Mesenchymal stem cell (in vitro differentiated cells and primary cell): ENCODE measurements at regions not wholly inside any gene's neighbourhood (a gene's known extent, or its start where the extent isn't known, plus 50 kb on each side); places are given as distances from the start of the nearest gene placed in this dataset.
"Not testable (repeated sequence)": the region's sequence is repeated elsewhere in the genome, so short reads cannot be mapped to it uniquely, and the experiment has no call there.

ENCODE experiments used
- DNase-seq: peaks from one replicate; pipeline ENCODE4 v3.0.0-alpha.2; 2013
- H2AFZ ChIP-seq: one replicate; pipeline ENCODE4 v1.6.1; 2013; ENCODE audit warnings: low read depth, mild to moderate bottlenecking, control low read depth, inconsistent platforms, low read length, moderate library complexity
- H2AK5ac ChIP-seq: 2 replicates; pipeline ENCODE4 v1.6.1; 2013; ENCODE audit warnings: low read length, moderate library complexity, mild to moderate bottlenecking, inconsistent platforms; ENCODE audit not compliant: severe bottlenecking
- H2BK120ac ChIP-seq: one replicate; pipeline ENCODE4 v1.6.1; 2013; ENCODE audit warnings: low read depth, mild to moderate bottlenecking, inconsistent platforms, low read length, moderate library complexity
- H2BK12ac ChIP-seq, 2 experiments: one replicate each; pipeline ENCODE4 v1.6.1; 2013; ENCODE audit warnings: inconsistent platforms in 2 of 2, low read length in 2 of 2, mild to moderate bottlenecking in 2 of 2, moderate library complexity in 2 of 2, control low read depth in 1 of 2
- H2BK15ac ChIP-seq: one replicate; pipeline ENCODE4 v1.6.1; 2013; ENCODE audit warnings: mild to moderate bottlenecking, low read depth, inconsistent platforms; ENCODE audit not compliant: poor library complexity, severe bottlenecking
- H2BK5ac ChIP-seq: 2 replicates; pipeline ENCODE4 v1.6.1; 2013; ENCODE audit warnings: low read depth, mild to moderate bottlenecking, low read length, control low read depth, inconsistent platforms; ENCODE audit not compliant: poor library complexity, severe bottlenecking
- H3K14ac ChIP-seq, 2 experiments: one replicate each; pipeline ENCODE4 v1.6.1; 2013; ENCODE audit warnings: inconsistent platforms in 2 of 2, low read length in 2 of 2, control low read depth in 1 of 2, mild to moderate bottlenecking in 1 of 2, moderate library complexity in 1 of 2
- H3K18ac ChIP-seq, 2 experiments: one replicate each; pipeline ENCODE4 v1.6.1; 2013; ENCODE audit warnings: inconsistent platforms in 2 of 2, low read length in 2 of 2, control low read depth in 1 of 2, low read depth in 1 of 2, mild to moderate bottlenecking in 1 of 2
- H3K23ac ChIP-seq, 2 experiments: one replicate each; pipeline ENCODE4 v1.6.1; 2013; ENCODE audit warnings: inconsistent platforms in 2 of 2, low read length in 2 of 2, mild to moderate bottlenecking in 2 of 2, moderate library complexity in 2 of 2, control low read depth in 1 of 2
- H3K27ac ChIP-seq: 2 replicates; pipeline ENCODE4 v1.5.1; 2013; ENCODE audit warnings: mild to moderate bottlenecking, moderate library complexity, low read length, control low read depth, inconsistent platforms; ENCODE audit not compliant: poor library complexity, severe bottlenecking
- H3K27me3 ChIP-seq, 2 experiments: 2 replicates each; pipeline versions ENCODE4 v1.6.1 to v1.7.0; 2013; ENCODE audit warnings: low read length in 2 of 2, mild to moderate bottlenecking in 2 of 2, moderate library complexity in 2 of 2, control low read depth in 1 of 2, inconsistent platforms in 1 of 2; ENCODE audit not compliant: control insufficient read depth in 1 of 2, insufficient read depth in 1 of 2
- H3K36me3 ChIP-seq, 2 experiments: 2 replicates each; pipeline versions ENCODE4 v1.6.1 to v1.7.0; 2013; ENCODE audit warnings: low read length in 2 of 2, control low read depth in 1 of 2, inconsistent platforms in 1 of 2, low read depth in 1 of 2, mild to moderate bottlenecking in 1 of 2; ENCODE audit not compliant: insufficient read depth in 2 of 2, control insufficient read depth in 1 of 2
- H3K4ac ChIP-seq, 2 experiments: one replicate each; pipeline ENCODE4 v1.6.1; 2013; ENCODE audit warnings: inconsistent platforms in 2 of 2, low read length in 2 of 2, mild to moderate bottlenecking in 2 of 2, moderate library complexity in 2 of 2, control low read depth in 1 of 2, low read depth in 1 of 2
- H3K4me1 ChIP-seq: 2 replicates; pipeline ENCODE4 v1.6.1; 2013; ENCODE audit warnings: low read depth, low read length, control low read depth; ENCODE audit not compliant: control insufficient read depth, insufficient read depth
- H3K4me2 ChIP-seq: 2 replicates; pipeline ENCODE4 v1.6.1; 2013; ENCODE audit warnings: low read length, mild to moderate bottlenecking, inconsistent platforms; ENCODE audit not compliant: poor library complexity, severe bottlenecking
- H3K4me3 ChIP-seq, 2 experiments: 2 replicates each; pipeline versions ENCODE4 v1.5.1 to v1.7.0; 2013; ENCODE audit warnings: low read length in 2 of 2, mild to moderate bottlenecking in 2 of 2, control low read depth in 1 of 2, low read depth in 1 of 2; ENCODE audit not compliant: insufficient read depth in 1 of 2
- H3K79me1 ChIP-seq: replicated peaks from 2 replicates; pipeline ENCODE4 v1.6.1; 2013; ENCODE audit warnings: mild to moderate bottlenecking, control low read depth, low read length, inconsistent platforms; ENCODE audit not compliant: poor library complexity, severe bottlenecking
- H3K9ac ChIP-seq: 2 replicates; pipeline ENCODE4 v1.7.0; 2013; ENCODE audit warnings: mild to moderate bottlenecking, low read length, moderate library complexity
- H3K9me3 ChIP-seq: 2 replicates; pipeline ENCODE4 v1.7.0; 2013; ENCODE audit warnings: mild to moderate bottlenecking, low read length; ENCODE audit not compliant: control insufficient read depth
- H4K8ac ChIP-seq: one replicate; pipeline ENCODE4 v1.6.1; 2013; ENCODE audit warnings: inconsistent platforms, mild to moderate bottlenecking, low read length, moderate library complexity
- H4K91ac ChIP-seq: one replicate; pipeline ENCODE4 v1.6.1; 2013; ENCODE audit warnings: mild to moderate bottlenecking, low read length, inconsistent platforms
- WGBS: methylation state at CpG from one replicate; pipeline ENCODE4 v1.1.7; 2013; ENCODE audit warnings: mixed read lengths; 5-methylcytosine and 5-hydroxymethylcytosine counted together

DNA sequence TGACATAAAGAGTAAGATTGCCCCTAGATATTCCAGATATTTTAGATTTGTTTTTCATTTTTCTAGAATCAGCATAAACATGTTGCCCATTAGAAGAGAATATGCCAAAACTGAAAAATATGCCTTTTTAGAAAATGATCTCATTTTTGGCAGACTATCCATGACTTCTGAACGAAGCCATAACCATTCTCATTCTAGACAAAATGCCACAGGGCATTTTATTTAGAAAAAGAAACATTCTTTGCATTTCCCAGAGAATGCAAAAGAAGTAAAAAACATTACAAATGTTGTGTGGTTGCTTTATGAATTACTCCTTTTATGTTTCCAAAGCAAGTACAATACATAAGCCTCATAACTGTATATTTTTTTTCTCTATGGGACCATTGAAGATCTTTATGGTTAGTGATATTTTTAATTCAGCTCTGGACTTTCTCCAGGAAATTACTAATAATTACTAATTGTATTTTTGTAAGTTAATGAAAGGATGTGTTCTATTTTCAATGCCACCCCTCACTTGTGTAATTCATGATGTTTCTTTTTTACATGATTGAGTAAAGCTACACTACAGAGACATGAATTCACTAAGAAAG lies 109.6 kb upstream of the SEM1 start:
- Histone ChIP-seq H3K4me3 (no peak overlapping the region), H3K23ac (no peak overlapping the region), H3K4me1 (no peaks in the 10 kb centered on the region), H3K9ac (no peak overlapping the region), H3K14ac (no peak overlapping the region), H3K27ac (no peak overlapping the region), H3K79me1 (no peaks in the 10 kb centered on the region), H2AK5ac (no peak overlapping the region), H2BK5ac (no peak overlapping the region), H3K18ac (no peak overlapping the region), H2BK12ac (no peak overlapping the region), H2BK15ac (no peak overlapping the region), H3K36me3 (no peaks in the 10 kb centered on the region), H4K8ac (no peak overlapping the region), H3K4me2 (no peak overlapping the region), H2BK120ac (no peak overlapping the region), H4K91ac (no peak overlapping the region), H3K4ac (no peak overlapping the region), H3K27me3 (no peaks in the 10 kb centered on the region), H2AFZ (no peak overlapping the region), H3K9me3 (no peaks in the 10 kb centered on the region)
- WGBS: 40% methylated on average over 1 of the region's 1 CpG
- no peak for DNase-seq

DNA sequence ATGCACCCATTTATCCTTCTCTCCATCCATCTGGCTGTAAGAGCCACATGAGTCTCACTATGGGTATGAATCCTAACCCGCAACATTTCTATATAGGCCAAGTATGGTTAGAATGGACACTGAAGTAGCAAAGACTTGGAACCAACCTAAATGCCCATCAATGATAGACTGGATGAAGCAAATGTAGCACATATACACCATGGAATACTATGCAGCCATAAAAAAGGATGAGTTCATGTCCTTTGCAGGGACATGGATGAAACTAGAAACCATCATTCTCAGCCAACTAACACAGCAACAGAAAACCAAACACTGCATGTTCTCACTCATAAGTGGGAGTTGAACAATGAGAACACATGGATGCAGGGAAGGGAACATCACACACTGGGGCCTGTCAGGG lies 111.5 kb upstream of the SEM1 start:
- H3K4ac ChIP-seq, H3K27ac ChIP-seq, H2BK5ac ChIP-seq, H2BK15ac ChIP-seq, H3K9ac ChIP-seq, H3K9me3 ChIP-seq, H4K8ac ChIP-seq, H3K18ac ChIP-seq, H2BK120ac ChIP-seq, H3K14ac ChIP-seq, H3K4me1 ChIP-seq, H2AK5ac ChIP-seq, H2AFZ ChIP-seq, H3K27me3 ChIP-seq, H3K4me3 ChIP-seq, DNase-seq, H2BK12ac ChIP-seq, H3K23ac ChIP-seq, H3K36me3 ChIP-seq, H3K79me1 ChIP-seq, H3K4me2 ChIP-seq, H4K91ac ChIP-seq: not testable (repeated sequence)
- WGBS: 80% methylated on average over 1 of the region's 1 CpG

DNA sequence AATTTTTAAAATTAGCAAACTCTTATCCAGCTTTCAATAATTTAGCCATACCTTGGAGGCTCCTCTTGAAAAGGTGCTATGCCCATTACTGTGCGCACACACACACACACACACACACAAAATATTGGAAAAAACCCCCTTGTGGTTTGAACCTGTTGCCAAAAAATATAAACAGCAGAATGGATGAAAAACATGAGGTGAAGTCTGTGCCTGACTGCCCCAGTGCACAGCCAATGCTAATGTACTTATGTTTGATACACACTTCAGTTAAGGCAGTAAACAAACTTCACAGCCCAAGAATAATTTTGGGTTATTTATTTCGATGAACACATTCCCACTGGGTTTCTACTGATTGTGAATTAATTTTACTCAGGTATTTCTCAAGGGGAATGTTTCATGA lies 113.2 kb upstream of the SEM1 start:
- Histone ChIP-seq H2AFZ (no peak overlapping the region), H2BK5ac (no peak overlapping the region), H3K9ac (no peak overlapping the region), H3K4me2 (no peak overlapping the region), H3K4me1 (no peaks in the 10 kb centered on the region), H2BK15ac (no peak overlapping the region), H3K23ac (no peak overlapping the region), H3K27ac (no peak overlapping the region), H2BK120ac (no peak overlapping the region), H4K8ac (no peak overlapping the region), H3K9me3 (no peaks in the 10 kb centered on the region), H2AK5ac (no peak overlapping the region), H3K14ac (no peak overlapping the region), H3K4me3 (no peak overlapping the region), H3K4ac (no peak overlapping the region), H2BK12ac (no peak overlapping the region), H3K36me3 (no peaks in the 10 kb centered on the region), H4K91ac (no peak overlapping the region), H3K27me3 (no peaks in the 10 kb centered on the region), H3K79me1 (no peaks in the 10 kb centered on the region), H3K18ac (no peak overlapping the region)
- 75% methylated on average over 1 of the region's 2 CpGs for WGBS
- DNase-seq: no peak

DNA sequence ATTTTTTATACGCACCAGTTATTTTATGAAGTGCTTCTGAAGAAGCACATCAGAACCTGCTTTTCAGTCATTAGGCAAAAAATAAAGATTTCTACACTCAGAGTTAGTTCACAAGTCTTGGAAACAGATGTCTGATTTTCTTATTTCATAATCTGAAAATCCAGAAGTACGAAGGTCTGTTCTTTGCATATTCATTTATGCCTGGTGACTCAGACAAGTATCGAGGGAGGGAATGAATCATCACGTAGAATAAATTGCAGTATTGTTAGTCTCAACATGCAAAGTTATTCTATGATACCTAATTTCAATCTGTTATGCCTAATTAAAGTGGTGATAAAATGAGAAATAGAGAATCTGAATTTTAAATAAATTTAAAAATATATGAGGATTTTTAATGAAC lies 113.6 kb upstream of the SEM1 start:
- no peak overlapping the region for H3K4me3 ChIP-seq
- H3K36me3 ChIP-seq: no peaks in the 10 kb centered on the region
- H2BK12ac ChIP-seq: no peak overlapping the region
- no peak overlapping the region for H3K4ac ChIP-seq
- H3K27ac ChIP-seq: no peak overlapping the region
- H2BK15ac ChIP-seq: no peak overlapping the region
- H2AFZ ChIP-seq: no peak overlapping the region
- H3K14ac ChIP-seq: no peak overlapping the region
- no peak overlapping the region for H4K91ac ChIP-seq
- no peak for DNase-seq
- no peaks in the 10 kb centered on the region for H3K27me3 ChIP-seq
- no peak overlapping the region for H3K4me2 ChIP-seq
- no peak overlapping the region for H2BK5ac ChIP-seq
- no peak overlapping the region for H3K18ac ChIP-seq
- no peaks in the 10 kb centered on the region for H3K79me1 ChIP-seq
- no peak overlapping the region for H2AK5ac ChIP-seq
- no peak overlapping the region for H3K9ac ChIP-seq
- no peak overlapping the region for H3K23ac ChIP-seq
- no peak overlapping the region for H2BK120ac ChIP-seq
- 73% methylated on average over 4 of the region's 4 CpGs for WGBS
- H3K4me1 ChIP-seq: no peaks in the 10 kb centered on the region
- H4K8ac ChIP-seq: no peak overlapping the region
- H3K9me3 ChIP-seq: no peaks in the 10 kb centered on the region
